Skin epidermis (tissue), 12 donors: ENCODE measurements at regions not wholly inside any gene's neighbourhood (a gene's known extent, or its start where the extent isn't known, plus 50 kb on each side); places are given as distances from the start of the nearest gene placed in this dataset.
"Not testable (repeated sequence)": the region's sequence is repeated elsewhere in the genome, so short reads cannot be mapped to it uniquely, and the experiment has no call there.

Experiments used
- H3K27ac ChIP-seq, 21 experiments: fragments of 200-600 bp; sonication (generic) in 11 of 21; one replicate each; pipeline ENCODE4 v1.5.0; 2020; ENCODE audit warnings: mild to moderate bottlenecking in 3 of 21, inconsistent platforms in 2 of 21, moderate library complexity in 2 of 21
- H3K4me3 ChIP-seq, 7 experiments: fragments of 200-600 bp; sonication (generic) in 2 of 7; one replicate each; pipeline ENCODE4 v1.5.0; 2020; ENCODE audit warnings: inconsistent platforms in 2 of 7, mild to moderate bottlenecking in 2 of 7, moderate library complexity in 1 of 7

- Histone ChIP-seq H3K27ac (no peak overlapping the region), H3K4me3 (no peak overlapping the region)
Observed at GRCh38 chr16:10269632-10270031, 87.4 kb upstream of the GRIN2A start.

- H3K4me3 ChIP-seq, H3K27ac ChIP-seq: not testable (repeated sequence)
Observed at GRCh38 chr16:10272250-10272854, 90.1 kb upstream of the GRIN2A start.

GRCh38 chr16:10275214-10275996, 93.2 kb upstream of the GRIN2A start:
- not testable (repeated sequence) for H3K4me3 ChIP-seq, H3K27ac ChIP-seq

GRCh38 chr16:10277597-10277996, 95.4 kb upstream of the GRIN2A start:
- Histone ChIP-seq H3K4me3 (no peak overlapping the region), H3K27ac (no peak overlapping the region)

- Histone ChIP-seq H3K27ac (no peak overlapping the region), H3K4me3 (no peak overlapping the region)
Observed at GRCh38 chr16:10280262-10281170, 98.3 kb upstream of the GRIN2A start.

- Histone ChIP-seq H3K4me3 (no peak overlapping the region), H3K27ac (no peak overlapping the region)
Observed at GRCh38 chr16:10282367-10282766, 100.1 kb upstream of the GRIN2A start.

- H3K4me3 ChIP-seq, H3K27ac ChIP-seq: not testable (repeated sequence)
Observed at GRCh38 chr16:10283246-10283645, 101.0 kb upstream of the GRIN2A start.

GRCh38 chr16:10290467-10291105, 95.3 kb upstream of the ATF7IP2 start:
- not testable (repeated sequence) for H3K27ac ChIP-seq, H3K4me3 ChIP-seq

GRCh38 chr16:10292197-10292596, 93.7 kb upstream of the ATF7IP2 start:
- H3K4me3 ChIP-seq, H3K27ac ChIP-seq: not testable (repeated sequence)

- H3K27ac ChIP-seq, H3K4me3 ChIP-seq: not testable (repeated sequence)
Observed at GRCh38 chr16:10292976-10293375, 92.9 kb upstream of the ATF7IP2 start.

- not testable (repeated sequence) for H3K27ac ChIP-seq, H3K4me3 ChIP-seq
Observed at GRCh38 chr16:10294153-10294552, 91.7 kb upstream of the ATF7IP2 start.

GRCh38 chr16:10296956-10297340, 88.9 kb upstream of the ATF7IP2 start:
- Histone ChIP-seq H3K27ac (peak overlapping the region in 1 of 21 experiments; percentile 59), H3K4me3 (no peak overlapping the region)

GRCh38 chr16:10297341-10298006, 88.4 kb upstream of the ATF7IP2 start:
- Histone ChIP-seq H3K4me3 (no peak overlapping the region), H3K27ac (peak overlapping the region in 1 of 21 experiments; percentile 59)

GRCh38 chr16:10300905-10301304, 85.0 kb upstream of the ATF7IP2 start:
- no peak overlapping the region for H3K27ac ChIP-seq
- no peak overlapping the region for H3K4me3 ChIP-seq

- H3K27ac ChIP-seq, H3K4me3 ChIP-seq: not testable (repeated sequence)
Observed at GRCh38 chr16:10301547-10301946, 84.3 kb upstream of the ATF7IP2 start.

- no peak overlapping the region for H3K27ac ChIP-seq
Observed at GRCh38 chr16:10305912-10306311, 79.9 kb upstream of the ATF7IP2 start.

GRCh38 chr16:10308305-10309193, 77.3 kb upstream of the ATF7IP2 start:
- H3K27ac ChIP-seq = peak overlapping the region in 11 of 21 experiments; percentile 5 to 67 (median 51)

More at GRCh38 chr16:10305912-10306311, 79.9 kb upstream of the ATF7IP2 start:
- no peak overlapping the region for H3K4me3 ChIP-seq

GRCh38 chr16:10309271-10309932, 76.5 kb upstream of the ATF7IP2 start:
- Histone ChIP-seq H3K27ac (peak overlapping the region in 9 of 21 experiments; percentile 5 to 67 (median 51)), H3K4me3 (no peak overlapping the region)

More at GRCh38 chr16:10308305-10309193, 77.3 kb upstream of the ATF7IP2 start:
- H3K4me3 ChIP-seq = no peak overlapping the region
